Fibroblast of villous mesenchyme (primary cell): ENCODE measurements at regions not wholly inside any gene's neighbourhood (a gene's known extent, or its start where the extent isn't known, plus 50 kb on each side); places are given as distances from the start of the nearest gene placed in this dataset.

Experiments used
- DNase-seq: peaks from one replicate; pipeline ENCODE4 v3.0.0-alpha.2; 2010; ENCODE audit warnings: low read depth
- H3K4me3 ChIP-seq: 2 replicates; pipeline ENCODE4 v1.5.1; 2011; ENCODE audit warnings: low read depth, mild to moderate bottlenecking, low read length
- CTCF ChIP-seq: IDR thresholded peaks from 2 replicates; pipeline ENCODE4 v1.5.1; 2012; ENCODE audit warnings: low read depth, mild to moderate bottlenecking, low read length; ENCODE audit not compliant: insufficient read depth

GRCh38 chr9:118306801-118307200, 602.6 kb downstream of the TLR4 start:
- no peak overlapping the region for H3K4me3 ChIP-seq
- TF ChIP-seq CTCF: no peak
- DNase-seq: no peak

- no peak for DNase-seq
- TF ChIP-seq CTCF: no peak
- no peak overlapping the region for H3K4me3 ChIP-seq
These were observed 609.8 kb downstream of the TLR4 start for GRCh38 chr9:118313965-118314364.

GRCh38 chr9:118316831-118317343, 612.7 kb downstream of the TLR4 start:
- TF ChIP-seq CTCF: no peak
- no peak for DNase-seq
- no peak overlapping the region for H3K4me3 ChIP-seq

GRCh38 chr9:118318770-118319431, 614.7 kb downstream of the TLR4 start:
- DNase-seq: no peak
- no peak overlapping the region for H3K4me3 ChIP-seq
- no peak for TF ChIP-seq CTCF

- DNase-seq: no peak
- TF ChIP-seq CTCF: no peak
- no peak overlapping the region for H3K4me3 ChIP-seq
These were observed 617.6 kb downstream of the TLR4 start for GRCh38 chr9:118321788-118322187.

- no peak overlapping the region for H3K4me3 ChIP-seq
- no peak for TF ChIP-seq CTCF
- DNase-seq: no peak
These were observed 620.5 kb downstream of the TLR4 start for GRCh38 chr9:118324706-118325105.

- no peak for TF ChIP-seq CTCF
- no peak for DNase-seq
- H3K4me3 ChIP-seq: no peak overlapping the region
These were observed 621.6 kb downstream of the TLR4 start for GRCh38 chr9:118325757-118326156.
